Activated B cell treated with CpG ODN at 0.5 μM for 24 hours (primary cell): ENCODE measurements at regions not wholly inside any gene's neighbourhood (a gene's known extent, or its start where the extent isn't known, plus 50 kb on each side); places are given as distances from the start of the nearest gene placed in this dataset.

Experiments
- ATAC-seq: fragments of 200-7000 bp; cut with Tn5 transposase; one replicate; pipeline ENCODE4 v1.10.0; 2021; ENCODE audit warnings: low read depth, mild to moderate bottlenecking, moderate library complexity
- CTCF ChIA-PET: fragments of 350-600 bp; sonication (Branson Sonifier 250); formaldehyde crosslinking; loops from one replicate; lab custom pipeline; 2021; ENCODE audit warnings: antibody characterized with exemption; lab: Charles Lee
- POLR2A ChIA-PET: fragments of 350-600 bp; sonication (Branson Sonifier 250); formaldehyde crosslinking; loops from one replicate; lab custom pipeline; 2021; ENCODE audit warnings: antibody characterized with exemption; lab: Charles Lee
- DNase-seq: peaks from one replicate; pipeline ENCODE4 v3.0.0; 2022
- H3K27ac Mint-ChIP-seq: one replicate; pipeline ENCODE4 v1.8.0; 2020; ENCODE audit warnings: mixed read lengths
- H3K27me3 Mint-ChIP-seq: one replicate; pipeline ENCODE4 v1.8.0; 2021; ENCODE audit warnings: mixed read lengths
- H3K36me3 Mint-ChIP-seq: one replicate; pipeline ENCODE4 v1.8.0; 2021; ENCODE audit warnings: low read depth, mixed read lengths
- H3K4me1 Mint-ChIP-seq: one replicate; pipeline ENCODE4 v1.8.0; 2021; ENCODE audit warnings: mixed read lengths
- H3K4me3 Mint-ChIP-seq: one replicate; pipeline ENCODE4 v1.8.0; 2020; ENCODE audit warnings: mild to moderate bottlenecking, mixed read lengths
- H3K9me3 Mint-ChIP-seq: one replicate; pipeline ENCODE4 v1.8.0; 2020; ENCODE audit warnings: mixed read lengths
- CTCF ChIP-seq: fragments of 200-600 bp; IDR thresholded peaks from one replicate; pipeline ENCODE4 v1.8.0; 2022; ENCODE audit warnings: antibody characterized with exemption, mild to moderate bottlenecking
- intact Hi-C: fragments of 100-400 bp; cut with micrococcal nuclease; formaldehyde crosslinking; loops from one replicate; pipeline ENCODE4 v1.15.1; 2024

- no peak overlapping the region for H3K27ac Mint-ChIP-seq
- H3K4me1 Mint-ChIP-seq, result no peaks in the 10 kb centered on the region
- no peak for DNase-seq
- ChIA-PET POLR2A (no interaction called here), CTCF (interaction anchor here (0.7 to 7.2 kb wide), 2 partner anchors 161 to 195 kb away, joined by 3 to 153 read pairs; partner anchors contain the start of gene ARRDC3)
- no peak for TF ChIP-seq CTCF
- intact Hi-C loops, result no loop called here
- no peak overlapping the region for H3K4me3 Mint-ChIP-seq
- no peak for ATAC-seq
- H3K27me3 Mint-ChIP-seq, result no peaks in the 10 kb centered on the region
- H3K36me3 Mint-ChIP-seq, result no peaks in the 10 kb centered on the region
- peaks cover 5% of the 10 kb centered on the region for H3K9me3 Mint-ChIP-seq
Measured at GRCh38 chr5:91224456-91224855, 158.7 kb downstream of the ARRDC3 start.

GRCh38 chr5:91223886-91224285, 159.2 kb downstream of the ARRDC3 start:
- Mint-ChIP-seq H3K27me3 (no peaks in the 10 kb centered on the region), H3K36me3 (no peaks in the 10 kb centered on the region), H3K4me3 (no peak overlapping the region), H3K4me1 (no peaks in the 10 kb centered on the region), H3K27ac (no peak overlapping the region), H3K9me3 (no peaks in the 10 kb centered on the region)
- intact Hi-C loops, result no loop called here
- no peak for TF ChIP-seq CTCF
- ATAC-seq (no peak), DNase-seq (no peak)
- ChIA-PET POLR2A (no interaction called here), CTCF (interaction anchor here (7.2 kb wide), 1 partner anchor 162 kb away, joined by 153 read pairs; the partner anchor contains the start of gene ARRDC3)

DNA sequence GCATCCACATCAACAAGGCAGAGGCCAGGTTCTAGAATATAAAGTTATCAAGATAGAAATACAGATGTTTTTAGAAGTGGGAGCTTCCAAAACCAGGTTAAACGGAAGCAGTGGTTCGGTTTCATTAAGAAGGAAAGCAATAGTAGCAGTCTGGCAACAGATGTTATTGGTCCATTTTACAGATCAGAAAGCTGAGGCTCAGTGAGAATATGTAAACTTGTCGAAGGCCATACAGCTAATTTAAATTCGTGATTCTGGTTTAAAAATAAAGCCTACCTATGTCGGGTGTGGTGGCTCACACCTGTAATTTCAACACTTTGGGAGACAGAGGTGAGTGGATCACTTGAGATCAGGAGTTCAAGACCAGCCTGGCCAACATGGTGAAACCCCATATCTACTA, 160.6 kb downstream of the ARRDC3 start:
- intact Hi-C loops, result no loop called here
- H3K9me3 Mint-ChIP-seq, result no peaks in the 10 kb centered on the region
- CTCF ChIA-PET, result interaction anchor here (1.1 to 7.2 kb wide), 3 partner anchors 163 to 197 kb away, joined by 3 to 153 read pairs (median 9); partner anchors contain the start of gene ARRDC3

DNA sequence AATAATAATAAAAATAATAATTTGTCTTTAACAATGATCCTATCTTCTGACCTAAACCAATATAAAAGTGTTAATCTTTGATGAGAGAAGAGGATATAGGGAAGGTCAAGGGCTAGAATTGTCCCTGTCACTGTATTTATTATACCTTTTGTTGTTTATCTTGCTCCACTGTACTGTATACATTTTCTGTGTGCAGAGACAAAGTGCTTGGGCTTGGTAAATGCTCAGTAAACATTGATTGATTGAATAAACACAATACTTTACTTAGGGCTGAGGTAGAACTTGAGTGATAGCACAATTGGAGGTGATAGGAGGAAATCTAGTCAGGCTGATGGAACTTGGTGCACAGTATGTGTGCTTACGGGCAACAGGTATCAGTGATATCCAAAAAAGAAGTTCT, 161.2 kb downstream of the ARRDC3 start:
- no peaks in the 10 kb centered on the region for H3K27me3 Mint-ChIP-seq
- ATAC-seq, result no peak
- H3K9me3 Mint-ChIP-seq, result no peaks in the 10 kb centered on the region
- no peak for TF ChIP-seq CTCF
- POLR2A ChIA-PET, result interaction anchor here (0.6 kb wide), 1 partner anchor 31 kb away, joined by 3 read pairs; no protein-coding TSS in a partner anchor
- intact Hi-C loops, result no loop called here
- no peaks in the 10 kb centered on the region for H3K36me3 Mint-ChIP-seq
- no peak overlapping the region for H3K4me3 Mint-ChIP-seq
- CTCF ChIA-PET, result interaction anchor here (1.1 to 7.2 kb wide), 3 partner anchors 164 to 197 kb away, joined by 4 to 153 read pairs (median 9); partner anchors contain the start of gene ARRDC3
- H3K27ac Mint-ChIP-seq, result no peak overlapping the region
- no peaks in the 10 kb centered on the region for H3K4me1 Mint-ChIP-seq
- DNase-seq, result no peak

More for the DNA sequence above, 160.6 kb downstream of the ARRDC3 start:
- H3K27me3 Mint-ChIP-seq, result no peaks in the 10 kb centered on the region
- DNase-seq, result no peak
- H3K4me3 Mint-ChIP-seq, result no peak overlapping the region
- no peak overlapping the region for H3K27ac Mint-ChIP-seq
- no peaks in the 10 kb centered on the region for H3K36me3 Mint-ChIP-seq
- no peak for TF ChIP-seq CTCF
- POLR2A ChIA-PET, result no interaction called here
- no peak for ATAC-seq
- no peaks in the 10 kb centered on the region for H3K4me1 Mint-ChIP-seq

GRCh38 chr5:91219803-91220371, 163.2 kb downstream of the ARRDC3 start:
- Mint-ChIP-seq H3K4me1 (no peaks in the 10 kb centered on the region), H3K4me3 (no peak overlapping the region), H3K27ac (no peak overlapping the region), H3K36me3 (no peaks in the 10 kb centered on the region), H3K27me3 (peaks cover 3% of the 10 kb centered on the region), H3K9me3 (no peaks in the 10 kb centered on the region)
- ChIA-PET CTCF (interaction anchor here (1.1 to 7.2 kb wide), 8 partner anchors 8 to 202 kb away, joined by 3 to 153 read pairs (median 6); partner anchors contain the start of gene ARRDC3), POLR2A (interaction anchor here (0.6 to 2.8 kb wide), 2 partner anchors 161 to 164 kb away, joined by 3 to 23 read pairs; partner anchors contain the start of gene ARRDC3)
- TF ChIP-seq CTCF, result no peak
- ATAC-seq (no peak), DNase-seq (no peak)
- intact Hi-C loops, result loop anchor here (2.0 kb wide), 1 partner anchor 117 kb away; no protein-coding TSS in a partner anchor
